HG02852 (cell line): ENCODE measurements at regions not wholly inside any gene's neighbourhood (a gene's known extent, or its start where the extent isn't known, plus 50 kb on each side); places are given as distances from the start of the nearest gene placed in this dataset.

Experiments
- ATAC-seq: cut with Tn5 transposase; IDR thresholded peaks from one replicate; pipeline ENCODE4 v1.9.1; 2021; ENCODE audit warnings: mild to moderate bottlenecking, moderate library complexity; ENCODE audit not compliant: unreplicated experiment

GRCh38 chr5:171625646-171626045, 160.0 kb upstream of the SMIM23 start:
- ATAC-seq = no peak

- no peak for ATAC-seq
Observed at GRCh38 chr5:171627936-171628632, 157.5 kb upstream of the SMIM23 start.

- ATAC-seq = no peak
Observed at GRCh38 chr5:171628633-171628974, 157.0 kb upstream of the SMIM23 start.

- ATAC-seq = no peak
Observed at GRCh38 chr5:171629221-171629620, 156.4 kb upstream of the SMIM23 start.

- no peak for ATAC-seq
Observed at GRCh38 chr5:171629628-171630349, 155.8 kb upstream of the SMIM23 start.

GRCh38 chr5:171630350-171631065, 155.1 kb upstream of the SMIM23 start:
- ATAC-seq = no peak

- ATAC-seq = no peak
Observed at GRCh38 chr5:171632616-171633015, 153.0 kb upstream of the SMIM23 start.

- ATAC-seq = no peak
Observed at GRCh38 chr5:171633776-171634470, 151.7 kb upstream of the SMIM23 start.

- no peak for ATAC-seq
Observed at GRCh38 chr5:171634511-171634910, 151.1 kb upstream of the SMIM23 start.

GRCh38 chr5:171635028-171635427, 150.6 kb upstream of the SMIM23 start:
- no peak for ATAC-seq

GRCh38 chr5:171635561-171636245, 149.9 kb upstream of the SMIM23 start:
- no peak for ATAC-seq

- ATAC-seq = no peak
Observed at GRCh38 chr5:171637811-171638210, 147.8 kb upstream of the SMIM23 start.

- no peak for ATAC-seq
Observed at GRCh38 chr5:171639205-171639621, 146.4 kb upstream of the SMIM23 start.

GRCh38 chr5:171639966-171640365, 145.7 kb upstream of the SMIM23 start:
- no peak for ATAC-seq

- no peak for ATAC-seq
Observed at GRCh38 chr5:171640480-171640879, 145.1 kb upstream of the SMIM23 start.

GRCh38 chr5:171641891-171642290, 143.7 kb upstream of the SMIM23 start:
- ATAC-seq = no peak

GRCh38 chr5:171642894-171643293, 142.7 kb upstream of the SMIM23 start:
- ATAC-seq = no peak

GRCh38 chr5:171644536-171644935, 141.1 kb upstream of the SMIM23 start:
- no peak for ATAC-seq

- no peak for ATAC-seq
Observed at GRCh38 chr5:171646102-171647042, 139.2 kb upstream of the SMIM23 start.
